IMR-90 (cell line): ENCODE measurements at regions not wholly inside any gene's neighbourhood (a gene's known extent, or its start where the extent isn't known, plus 50 kb on each side); places are given as distances from the start of the nearest gene placed in this dataset.

ENCODE experiments used
- ATAC-seq: fragments of 200-7000 bp; cut with Tn5 transposase; 2 replicates; pipeline ENCODE4 v1.9.1; 2020; ENCODE audit warnings: low read depth, mild to moderate bottlenecking, moderate library complexity
- BruUV-seq: library from RNA; stranded (reverse); fragments of 400-500 nt; replicated peaks from 2 replicates; lab custom pipeline; 2021; lab: Mats Ljungman, UMichigan
- CTCF ChIA-PET: fragments of 300-600 bp; formaldehyde crosslinking; extraction: SDS; loops from one replicate; lab custom pipeline; 2021; ENCODE audit warnings: antibody characterized with exemption; lab: Yijun Ruan, JAX
- POLR2A ChIA-PET: fragments of 300-600 bp; sonication (Branson Sonifier 250); formaldehyde crosslinking; loops from one replicate; lab custom pipeline; 2022; ENCODE audit warnings: antibody characterized with exemption; ENCODE audit not compliant: unreplicated experiment; lab: Charles Lee
- DNase-seq: peaks from one replicate; pipeline ENCODE4 v3.0.0; 2013
- H2AFZ ChIP-seq: replicated peaks from 2 replicates; pipeline ENCODE3; 2013; ENCODE audit warnings: low read length, mild to moderate bottlenecking; ENCODE audit not compliant: poor library complexity
- H2AK5ac ChIP-seq: 2 replicates; pipeline ENCODE4 v1.6.1; 2013; ENCODE audit warnings: low read depth, low read length, inconsistent platforms
- H2AK9ac ChIP-seq: replicated peaks from 2 replicates; pipeline ENCODE3; 2013; ENCODE audit warnings: mild to moderate bottlenecking, low read depth, low read length, moderate library complexity; ENCODE audit not compliant: poor library complexity
- H2BK120ac ChIP-seq: 2 replicates; pipeline ENCODE4 v1.6.1; 2013; ENCODE audit warnings: low read depth, low read length, inconsistent platforms
- H2BK15ac ChIP-seq: 3 replicates; pipeline ENCODE4 v1.6.1; 2013; ENCODE audit warnings: low read depth, low read length, inconsistent platforms
- H2BK20ac ChIP-seq: 2 replicates; pipeline ENCODE4 v1.6.1; 2013; ENCODE audit warnings: low read depth, mild to moderate bottlenecking, inconsistent platforms, low read length, moderate library complexity
- H2BK5ac ChIP-seq: 2 replicates; pipeline ENCODE4 v1.6.1; 2013; ENCODE audit warnings: mild to moderate bottlenecking, low read depth, low read length, inconsistent platforms; ENCODE audit not compliant: poor library complexity, severe bottlenecking
- H3K14ac ChIP-seq: replicated peaks from 2 replicates; pipeline ENCODE4 v1.6.1; 2013; ENCODE audit warnings: low read depth, low read length, inconsistent platforms
- H3K18ac ChIP-seq: 2 replicates; pipeline ENCODE4 v1.6.1; 2013; ENCODE audit warnings: low read depth, low read length, control low read depth
- H3K23ac ChIP-seq: 2 replicates; pipeline ENCODE4 v1.6.1; 2013; ENCODE audit warnings: low read depth, low read length, inconsistent platforms
- H3K27ac ChIP-seq: 2 replicates; pipeline ENCODE4 v1.5.1; 2013; ENCODE audit warnings: mild to moderate bottlenecking, control low read depth, low read length; ENCODE audit not compliant: insufficient read depth
- H3K27me3 ChIP-seq: 2 replicates; pipeline ENCODE4 v1.6.1; 2013; ENCODE audit warnings: low read length; ENCODE audit not compliant: control insufficient read depth, insufficient read depth
- H3K36me3 ChIP-seq: 2 replicates; pipeline ENCODE4 v1.6.1; 2013; ENCODE audit warnings: low read length, mixed read lengths; ENCODE audit not compliant: control insufficient read depth, insufficient read depth
- H3K4ac ChIP-seq: 2 replicates; pipeline ENCODE4 v1.6.1; 2013; ENCODE audit warnings: low read depth, low read length, inconsistent platforms
- H3K4me1 ChIP-seq: 2 replicates; pipeline ENCODE4 v1.6.1; 2013; ENCODE audit warnings: low read length, mixed read lengths; ENCODE audit not compliant: control insufficient read depth, insufficient read depth
- H3K4me2 ChIP-seq: 2 replicates; pipeline ENCODE4 v1.6.1; 2013; ENCODE audit warnings: low read depth, mild to moderate bottlenecking, control low read depth, low read length, moderate library complexity
- H3K4me3 ChIP-seq: 2 replicates; pipeline ENCODE4 v1.5.1; 2013; ENCODE audit warnings: low read depth, mild to moderate bottlenecking, control low read depth, low read length, moderate library complexity; ENCODE audit not compliant: insufficient read depth
- H3K56ac ChIP-seq: 2 replicates; pipeline ENCODE4 v1.6.1; 2013; ENCODE audit warnings: low read length, inconsistent platforms; ENCODE audit not compliant: insufficient read depth; ENCODE audit errors: extremely low read depth
- H3K79me1 ChIP-seq, 2 experiments: 2 replicates each; pipeline ENCODE4 v1.6.1; 2013; ENCODE audit warnings: low read length in 2 of 2, inconsistent platforms in 1 of 2, low read depth in 1 of 2
- H3K9ac ChIP-seq: 2 replicates; pipeline ENCODE4 v1.6.1; 2013; ENCODE audit warnings: low read depth, low read length, control low read depth
- H3K9me1 ChIP-seq: 2 replicates; pipeline ENCODE4 v1.6.1; 2013; ENCODE audit warnings: low read length, inconsistent platforms; ENCODE audit not compliant: insufficient read depth
- H3K9me3 ChIP-seq: 2 replicates; pipeline ENCODE4 v1.6.1; 2013; ENCODE audit warnings: low read length; ENCODE audit not compliant: control insufficient read depth, insufficient read depth
- H4K20me1 ChIP-seq: 2 replicates; pipeline ENCODE4 v1.6.1; 2013; ENCODE audit warnings: low read length, inconsistent platforms; ENCODE audit not compliant: insufficient read depth
- H4K5ac ChIP-seq: 2 replicates; pipeline ENCODE4 v1.6.1; 2013; ENCODE audit warnings: mild to moderate bottlenecking, low read depth, low read length, control low read depth
- H4K8ac ChIP-seq, 2 experiments: 2 replicates each; pipeline ENCODE4 v1.6.1; 2013; ENCODE audit warnings: low read depth in 2 of 2, low read length in 2 of 2, control low read depth in 1 of 2, inconsistent platforms in 1 of 2
- H4K91ac ChIP-seq: 2 replicates; pipeline ENCODE4 v1.6.1; 2013; ENCODE audit warnings: low read depth, low read length, inconsistent platforms; ENCODE audit not compliant: insufficient read depth
- BHLHE40 ChIP-seq: fragments of 150-350 bp; IDR thresholded peaks from 2 replicates; pipeline ENCODE4 v1.6.1; 2016; ENCODE audit warnings: mild to moderate bottlenecking, low read depth, low read length
- CEBPB ChIP-seq: IDR thresholded peaks from 2 replicates; pipeline ENCODE4 v1.6.1; 2012; ENCODE audit warnings: low read depth, low read length, improper control_type of control experiment
- CHD1 ChIP-seq: IDR thresholded peaks from 2 replicates; pipeline ENCODE4 v1.6.1; 2012; ENCODE audit warnings: low read depth, low read length, improper control_type of control experiment
- FOS ChIP-seq: fragments of 150-350 bp; IDR thresholded peaks from 2 replicates; pipeline ENCODE4 v1.6.1; 2016; ENCODE audit warnings: low read depth, low read length
- MAFK ChIP-seq: IDR thresholded peaks from 2 replicates; pipeline ENCODE4 v1.6.1; 2012; ENCODE audit warnings: low read depth, low read length, improper control_type of control experiment
- MAZ ChIP-seq: IDR thresholded peaks from 2 replicates; pipeline ENCODE4 v1.6.1; 2012; ENCODE audit warnings: low read depth, mild to moderate bottlenecking, low read length, improper control_type of control experiment, moderate library complexity, borderline replicate concordance
- MXI1 ChIP-seq: IDR thresholded peaks from 2 replicates; pipeline ENCODE4 v1.6.1; 2012; ENCODE audit warnings: low read depth, mild to moderate bottlenecking, low read length, moderate library complexity, borderline replicate concordance
- NFE2L2 ChIP-seq: fragments of 150-350 bp; IDR thresholded peaks from 2 replicates; pipeline ENCODE4 v1.6.1; 2016; ENCODE audit warnings: low read depth, mild to moderate bottlenecking, low read length
- POLR2A ChIP-seq: IDR thresholded peaks from 2 replicates; pipeline ENCODE4 v1.6.1; 2012; ENCODE audit warnings: mild to moderate bottlenecking, low read depth, low read length
- RAD21 ChIP-seq: IDR thresholded peaks from 2 replicates; pipeline ENCODE4 v1.6.1; 2012; ENCODE audit warnings: low read length, improper control_type of control experiment
- RCOR1 ChIP-seq: IDR thresholded peaks from 2 replicates; pipeline ENCODE4 v1.6.1; 2012; ENCODE audit warnings: mild to moderate bottlenecking, low read length, improper control_type of control experiment; ENCODE audit not compliant: insufficient replicate concordance
- RFX5 ChIP-seq: IDR thresholded peaks from 2 replicates; pipeline ENCODE4 v1.8.0; 2012; ENCODE audit warnings: low read depth, mild to moderate bottlenecking, low read length, moderate library complexity
- SMC3 ChIP-seq: fragments of 150-350 bp; IDR thresholded peaks from 2 replicates; pipeline ENCODE4 v1.6.1; 2016; ENCODE audit warnings: low read depth, mild to moderate bottlenecking, antibody characterized with exemption, low read length, moderate library complexity
- WGBS, 2 experiments: methylation state at CpG; one replicate each; pipeline versions ENCODE4 v1.1.5 to v1.1.7; 2013; ENCODE audit warnings: missing lambda C conversion rate in 2 of 2; ENCODE audit not compliant: insufficient read length in 1 of 2; ENCODE audit errors: extremely low coverage in 2 of 2; 5-methylcytosine and 5-hydroxymethylcytosine counted together
- dilution Hi-C: fragments of 300-500 bp; cut with HindIII; formaldehyde crosslinking; loops from one replicate; pipeline ENCODE4 v1.14.3; 2018; ENCODE audit warnings: low sequenced_read_pairs; ENCODE audit not compliant: unreplicated experiment
- in situ Hi-C: fragments of 300-500 bp; cut with MboI; formaldehyde crosslinking; loops from 3 replicates; pipeline ENCODE4 v1.14.3; 2019; ENCODE audit warnings: low sequenced_read_pairs, inconsistent platforms, mixed read lengths
- intact Hi-C: fragments of 100-400 bp; cut with micrococcal nuclease; formaldehyde crosslinking; loops from 2 replicates; pipeline ENCODE4 v1.10.0; 2022
- TF ChIP-seq, protein P1 (sequence below): fragments of 150-350 bp; IDR thresholded peaks from 2 replicates; pipeline ENCODE4 v1.6.1; 2016; ENCODE audit warnings: low read depth, mild to moderate bottlenecking, low read length, moderate library complexity, borderline replicate concordance
- TF ChIP-seq, protein P2 (sequence below): conservative IDR thresholded peaks from 2 replicates; pipeline ENCODE4 v1.5.1; 2012; ENCODE audit warnings: mild to moderate bottlenecking, low read depth, low read length, improper control_type of control experiment
- TF ChIP-seq, protein P3 (sequence below): fragments of 150-350 bp; IDR thresholded peaks from 2 replicates; pipeline ENCODE4 v1.6.1; 2017; ENCODE audit warnings: mild to moderate bottlenecking, antibody characterized with exemption, low read length, low read depth

DNA sequence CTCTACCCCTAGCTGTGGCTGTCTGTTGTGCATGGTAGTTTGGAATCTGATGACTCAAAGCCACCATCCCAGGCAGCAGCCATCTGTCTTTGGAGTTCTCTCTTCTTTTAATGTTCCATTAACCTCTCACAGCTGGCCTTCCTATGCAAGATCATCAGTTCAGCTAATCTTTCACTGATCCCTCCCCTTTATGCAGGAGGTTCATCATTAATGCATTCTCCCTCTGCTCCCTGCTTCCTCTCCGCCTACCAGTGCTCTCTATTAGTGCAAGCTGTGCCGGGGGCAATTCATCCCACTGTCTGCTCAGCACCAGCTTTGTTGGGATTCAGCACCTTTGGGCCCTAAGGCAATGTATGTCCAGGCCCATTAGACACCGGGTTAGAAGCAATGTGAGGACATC, 413.0 kb upstream of the LRRC4C start:
- no peak overlapping the region for H2AK9ac ChIP-seq
- H3K23ac ChIP-seq = no peak overlapping the region
- dilution Hi-C loops (no loop called here), intact Hi-C loops (no loop called here), in situ Hi-C loops (no loop called here)
- H4K5ac ChIP-seq = no peak overlapping the region
- H3K18ac ChIP-seq = no peak overlapping the region
- TF ChIP-seq FOS (no peak), RCOR1 (no peak), SMC3 (no peak), BHLHE40 (no peak), MXI1 (no peak), CHD1 (no peak), NFE2L2 (no peak), MAZ (no peak), CEBPB (no peak), RFX5 (no peak), MAFK (no peak), RAD21 (no peak), POLR2A (no peak)
- TF ChIP-seq, protein P1, sequence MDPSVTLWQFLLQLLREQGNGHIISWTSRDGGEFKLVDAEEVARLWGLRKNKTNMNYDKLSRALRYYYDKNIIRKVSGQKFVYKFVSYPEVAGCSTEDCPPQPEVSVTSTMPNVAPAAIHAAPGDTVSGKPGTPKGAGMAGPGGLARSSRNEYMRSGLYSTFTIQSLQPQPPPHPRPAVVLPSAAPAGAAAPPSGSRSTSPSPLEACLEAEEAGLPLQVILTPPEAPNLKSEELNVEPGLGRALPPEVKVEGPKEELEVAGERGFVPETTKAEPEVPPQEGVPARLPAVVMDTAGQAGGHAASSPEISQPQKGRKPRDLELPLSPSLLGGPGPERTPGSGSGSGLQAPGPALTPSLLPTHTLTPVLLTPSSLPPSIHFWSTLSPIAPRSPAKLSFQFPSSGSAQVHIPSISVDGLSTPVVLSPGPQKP = no peak
- TF ChIP-seq, protein P2, sequence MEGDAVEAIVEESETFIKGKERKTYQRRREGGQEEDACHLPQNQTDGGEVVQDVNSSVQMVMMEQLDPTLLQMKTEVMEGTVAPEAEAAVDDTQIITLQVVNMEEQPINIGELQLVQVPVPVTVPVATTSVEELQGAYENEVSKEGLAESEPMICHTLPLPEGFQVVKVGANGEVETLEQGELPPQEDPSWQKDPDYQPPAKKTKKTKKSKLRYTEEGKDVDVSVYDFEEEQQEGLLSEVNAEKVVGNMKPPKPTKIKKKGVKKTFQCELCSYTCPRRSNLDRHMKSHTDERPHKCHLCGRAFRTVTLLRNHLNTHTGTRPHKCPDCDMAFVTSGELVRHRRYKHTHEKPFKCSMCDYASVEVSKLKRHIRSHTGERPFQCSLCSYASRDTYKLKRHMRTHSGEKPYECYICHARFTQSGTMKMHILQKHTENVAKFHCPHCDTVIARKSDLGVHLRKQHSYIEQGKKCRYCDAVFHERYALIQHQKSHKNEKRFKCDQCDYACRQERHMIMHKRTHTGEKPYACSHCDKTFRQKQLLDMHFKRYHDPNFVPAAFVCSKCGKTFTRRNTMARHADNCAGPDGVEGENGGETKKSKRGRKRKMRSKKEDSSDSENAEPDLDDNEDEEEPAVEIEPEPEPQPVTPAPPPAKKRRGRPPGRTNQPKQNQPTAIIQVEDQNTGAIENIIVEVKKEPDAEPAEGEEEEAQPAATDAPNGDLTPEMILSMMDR = no peak
- TF ChIP-seq, protein P3, sequence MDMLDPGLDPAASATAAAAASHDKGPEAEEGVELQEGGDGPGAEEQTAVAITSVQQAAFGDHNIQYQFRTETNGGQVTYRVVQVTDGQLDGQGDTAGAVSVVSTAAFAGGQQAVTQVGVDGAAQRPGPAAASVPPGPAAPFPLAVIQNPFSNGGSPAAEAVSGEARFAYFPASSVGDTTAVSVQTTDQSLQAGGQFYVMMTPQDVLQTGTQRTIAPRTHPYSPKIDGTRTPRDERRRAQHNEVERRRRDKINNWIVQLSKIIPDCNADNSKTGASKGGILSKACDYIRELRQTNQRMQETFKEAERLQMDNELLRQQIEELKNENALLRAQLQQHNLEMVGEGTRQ = no peak
- no peak overlapping the region for H2AK5ac ChIP-seq
- no peak overlapping the region for H3K9ac ChIP-seq
- no peak overlapping the region for H4K8ac ChIP-seq
- no peak overlapping the region for H2BK120ac ChIP-seq
- H3K4me2 ChIP-seq = no peak overlapping the region
- no peak overlapping the region for H3K14ac ChIP-seq
- no peak overlapping the region for H3K4me3 ChIP-seq
- ChIA-PET CTCF (no interaction called here), POLR2A (no interaction called here)
- 60% methylated on average over 1 of the region's 3 CpGs; no CpG with 5 or more reads in 1 of the 2 experiments for WGBS, 2 experiments
- ATAC-seq = no peak
- no peaks in the 10 kb centered on the region for H3K9me1 ChIP-seq
- H4K20me1 ChIP-seq = no peaks in the 10 kb centered on the region
- no peak overlapping the region for H2AFZ ChIP-seq
- no peaks in the 10 kb centered on the region for H3K79me1 ChIP-seq
- no peak overlapping the region for H4K91ac ChIP-seq
- H3K4me1 ChIP-seq = no peaks in the 10 kb centered on the region
- DNase-seq = no peak
- peaks cover 8% of the 10 kb centered on the region for H3K9me3 ChIP-seq
- no peak overlapping the region for H2BK20ac ChIP-seq
- H3K27me3 ChIP-seq = no peaks in the 10 kb centered on the region
- H3K36me3 ChIP-seq = no peaks in the 10 kb centered on the region
- no TSS peak for BruUV-seq
- H3K56ac ChIP-seq = no peak overlapping the region
- no peak overlapping the region for H2BK15ac ChIP-seq
- H2BK5ac ChIP-seq = no peak overlapping the region
- no peak overlapping the region for H3K4ac ChIP-seq
- H3K27ac ChIP-seq = no peak overlapping the region
